Ishikawa (cell line): ENCODE measurements at regions not wholly inside any gene's neighbourhood (a gene's known extent, or its start where the extent isn't known, plus 50 kb on each side); places are given as distances from the start of the nearest gene placed in this dataset.

Experiments
- CEBPB ChIP-seq: IDR thresholded peaks from 2 replicates; pipeline ENCODE4 v1.6.1; 2012
- CREB1 ChIP-seq: IDR thresholded peaks from 2 replicates; pipeline ENCODE4 v1.6.1; 2012; ENCODE audit warnings: low read depth
- EGR1 ChIP-seq: IDR thresholded peaks from 2 replicates; pipeline ENCODE4 v1.6.1; 2012
- EP300 ChIP-seq: IDR thresholded peaks from 2 replicates; pipeline ENCODE4 v1.6.1; 2012; ENCODE audit warnings: borderline replicate concordance
- FOXM1 ChIP-seq: IDR thresholded peaks from 2 replicates; pipeline ENCODE4 v1.6.1; 2012; ENCODE audit warnings: low read depth, borderline replicate concordance
- NFIC ChIP-seq: IDR thresholded peaks from 2 replicates; pipeline ENCODE4 v1.6.1; 2012
- RAD21 ChIP-seq: IDR thresholded peaks from 2 replicates; pipeline ENCODE4 v1.6.1; 2012; ENCODE audit warnings: low read depth
- TAF1 ChIP-seq: IDR thresholded peaks from 2 replicates; pipeline ENCODE4 v1.6.1; 2012; ENCODE audit warnings: low read depth, mild to moderate bottlenecking
- TCF12 ChIP-seq: IDR thresholded peaks from 2 replicates; pipeline ENCODE4 v1.6.1; 2012; ENCODE audit warnings: low read depth
- TEAD4 ChIP-seq: IDR thresholded peaks from 2 replicates; pipeline ENCODE4 v1.6.1; 2012
- YY1 ChIP-seq: IDR thresholded peaks from 2 replicates; pipeline ENCODE4 v1.6.1; 2012; ENCODE audit warnings: low read depth
- ZBTB7A ChIP-seq: IDR thresholded peaks from 2 replicates; pipeline ENCODE4 v1.6.1; 2012; ENCODE audit warnings: low read depth
- TF ChIP-seq, protein P1 (sequence below): IDR thresholded peaks from 2 replicates; pipeline ENCODE4 v1.6.1; 2012; ENCODE audit warnings: low read depth, mild to moderate bottlenecking
- TF ChIP-seq, protein P2 (sequence below): IDR thresholded peaks from 2 replicates; pipeline ENCODE4 v1.6.1; 2012
- TF ChIP-seq, protein P3 (sequence below): IDR thresholded peaks from 2 replicates; pipeline ENCODE4 v1.6.1; 2012

DNA sequence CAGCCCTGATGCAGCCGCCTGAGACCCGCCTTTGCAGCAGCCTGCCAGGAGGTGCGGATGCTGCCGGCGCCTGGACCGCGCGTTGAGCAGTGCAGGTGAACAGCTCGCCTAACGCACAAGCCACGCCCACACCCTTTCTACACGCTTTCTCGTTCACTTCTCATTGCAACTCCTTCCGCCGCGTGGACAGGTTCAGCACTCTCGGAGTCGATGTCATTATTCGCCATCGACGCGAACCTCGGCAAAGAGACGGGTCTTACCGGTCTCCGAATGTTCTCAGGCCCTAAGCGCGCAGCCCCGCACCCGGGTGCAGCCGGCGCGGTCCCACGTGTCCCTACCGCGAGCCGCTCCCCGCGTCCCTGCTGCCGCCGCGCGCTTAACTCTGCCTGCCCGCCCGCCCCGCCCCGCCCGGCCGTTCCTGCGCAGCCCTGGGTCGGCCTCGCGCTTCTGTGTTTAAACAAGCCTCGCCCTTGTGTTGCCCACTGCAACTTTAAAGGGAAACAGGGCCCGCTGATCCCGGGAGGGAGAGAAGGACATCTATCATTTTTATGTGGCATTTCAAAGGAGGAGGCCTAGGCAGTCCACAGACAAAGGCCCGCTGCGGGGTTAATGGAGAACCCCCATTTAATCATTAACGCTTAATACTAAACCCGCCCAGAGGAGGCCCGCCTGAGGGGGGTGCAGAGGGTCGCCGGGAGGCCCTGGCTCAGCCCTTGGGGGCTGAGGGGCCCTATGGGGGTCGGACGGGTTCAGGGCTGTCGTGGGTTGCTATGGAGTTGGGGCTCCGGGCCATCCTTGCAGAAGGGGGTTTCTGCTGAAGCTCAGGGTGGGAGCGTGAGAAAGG is 128.5 kb downstream of the WDR11 start:
- TF ChIP-seq NFIC (0 out of 2 replicates have a peak, but pooled peaks have one; percentile 3), TAF1 (0 out of 2 replicates have a peak, but pooled peaks have one; percentile 19), TCF12 (peak; percentile 44; the same call in 1 of the 2 replicates)
- TF ChIP-seq, protein P1, sequence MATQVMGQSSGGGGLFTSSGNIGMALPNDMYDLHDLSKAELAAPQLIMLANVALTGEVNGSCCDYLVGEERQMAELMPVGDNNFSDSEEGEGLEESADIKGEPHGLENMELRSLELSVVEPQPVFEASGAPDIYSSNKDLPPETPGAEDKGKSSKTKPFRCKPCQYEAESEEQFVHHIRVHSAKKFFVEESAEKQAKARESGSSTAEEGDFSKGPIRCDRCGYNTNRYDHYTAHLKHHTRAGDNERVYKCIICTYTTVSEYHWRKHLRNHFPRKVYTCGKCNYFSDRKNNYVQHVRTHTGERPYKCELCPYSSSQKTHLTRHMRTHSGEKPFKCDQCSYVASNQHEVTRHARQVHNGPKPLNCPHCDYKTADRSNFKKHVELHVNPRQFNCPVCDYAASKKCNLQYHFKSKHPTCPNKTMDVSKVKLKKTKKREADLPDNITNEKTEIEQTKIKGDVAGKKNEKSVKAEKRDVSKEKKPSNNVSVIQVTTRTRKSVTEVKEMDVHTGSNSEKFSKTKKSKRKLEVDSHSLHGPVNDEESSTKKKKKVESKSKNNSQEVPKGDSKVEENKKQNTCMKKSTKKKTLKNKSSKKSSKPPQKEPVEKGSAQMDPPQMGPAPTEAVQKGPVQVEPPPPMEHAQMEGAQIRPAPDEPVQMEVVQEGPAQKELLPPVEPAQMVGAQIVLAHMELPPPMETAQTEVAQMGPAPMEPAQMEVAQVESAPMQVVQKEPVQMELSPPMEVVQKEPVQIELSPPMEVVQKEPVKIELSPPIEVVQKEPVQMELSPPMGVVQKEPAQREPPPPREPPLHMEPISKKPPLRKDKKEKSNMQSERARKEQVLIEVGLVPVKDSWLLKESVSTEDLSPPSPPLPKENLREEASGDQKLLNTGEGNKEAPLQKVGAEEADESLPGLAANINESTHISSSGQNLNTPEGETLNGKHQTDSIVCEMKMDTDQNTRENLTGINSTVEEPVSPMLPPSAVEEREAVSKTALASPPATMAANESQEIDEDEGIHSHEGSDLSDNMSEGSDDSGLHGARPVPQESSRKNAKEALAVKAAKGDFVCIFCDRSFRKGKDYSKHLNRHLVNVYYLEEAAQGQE: no peak
- TF ChIP-seq, protein P2, sequence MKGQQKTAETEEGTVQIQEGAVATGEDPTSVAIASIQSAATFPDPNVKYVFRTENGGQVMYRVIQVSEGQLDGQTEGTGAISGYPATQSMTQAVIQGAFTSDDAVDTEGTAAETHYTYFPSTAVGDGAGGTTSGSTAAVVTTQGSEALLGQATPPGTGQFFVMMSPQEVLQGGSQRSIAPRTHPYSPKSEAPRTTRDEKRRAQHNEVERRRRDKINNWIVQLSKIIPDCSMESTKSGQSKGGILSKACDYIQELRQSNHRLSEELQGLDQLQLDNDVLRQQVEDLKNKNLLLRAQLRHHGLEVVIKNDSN: peak; percentile 72
- TF ChIP-seq, protein P3, sequence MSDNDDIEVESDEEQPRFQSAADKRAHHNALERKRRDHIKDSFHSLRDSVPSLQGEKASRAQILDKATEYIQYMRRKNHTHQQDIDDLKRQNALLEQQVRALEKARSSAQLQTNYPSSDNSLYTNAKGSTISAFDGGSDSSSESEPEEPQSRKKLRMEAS: peak; percentile 98

DNA sequence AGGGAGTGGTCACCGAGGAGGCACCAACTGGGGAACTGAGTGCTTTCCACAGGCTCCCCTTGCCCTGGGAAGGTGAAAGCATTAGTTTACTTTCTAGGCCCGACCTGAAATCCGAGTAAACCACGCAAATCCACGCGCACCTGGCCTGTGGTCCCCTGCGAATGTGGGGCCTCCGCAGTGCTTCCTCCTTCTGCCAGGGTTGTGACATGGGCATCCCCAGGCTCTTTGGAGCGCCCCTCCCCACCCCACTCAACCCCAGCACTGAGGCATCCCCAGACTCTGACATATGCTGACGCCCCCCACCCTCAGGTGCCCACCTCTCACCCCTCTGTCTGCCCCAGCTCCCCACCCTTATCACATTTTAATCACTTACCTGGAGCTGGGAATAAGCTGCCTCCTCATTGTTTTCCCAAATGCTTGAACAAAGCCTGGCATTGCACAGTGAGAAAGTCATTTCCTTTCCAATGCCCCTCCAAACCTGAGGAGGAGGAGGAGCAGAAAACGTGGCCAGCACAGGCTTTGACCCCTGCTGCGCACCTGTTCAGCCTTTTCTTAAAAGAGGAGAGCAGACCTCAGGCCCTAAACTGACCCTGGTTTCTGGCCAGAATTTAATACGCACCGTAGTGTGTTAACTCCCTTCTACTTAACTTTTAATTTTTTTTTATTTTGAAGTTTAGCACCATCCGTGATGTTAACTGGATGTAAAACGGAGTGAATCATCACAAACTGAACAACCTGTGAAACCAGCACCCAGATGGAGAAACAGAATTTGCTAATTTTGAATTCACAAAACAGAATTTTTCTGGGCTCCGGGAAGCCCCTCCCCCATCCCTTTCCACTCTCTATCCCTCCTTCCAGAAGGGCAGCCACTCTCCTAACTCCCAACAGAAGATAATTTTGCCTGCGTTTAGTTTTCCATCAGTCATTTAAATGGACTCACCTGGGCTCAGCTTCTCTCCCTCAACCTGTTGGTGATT is 129.4 kb downstream of the WDR11 start:
- TF ChIP-seq YY1 (no peak), RAD21 (no peak), FOXM1 (no peak), NFIC (no peak), EP300 (no peak), CREB1 (no peak), TCF12 (no peak), CEBPB (no peak), ZBTB7A (no peak)
- TF ChIP-seq, protein P1: no peak

DNA sequence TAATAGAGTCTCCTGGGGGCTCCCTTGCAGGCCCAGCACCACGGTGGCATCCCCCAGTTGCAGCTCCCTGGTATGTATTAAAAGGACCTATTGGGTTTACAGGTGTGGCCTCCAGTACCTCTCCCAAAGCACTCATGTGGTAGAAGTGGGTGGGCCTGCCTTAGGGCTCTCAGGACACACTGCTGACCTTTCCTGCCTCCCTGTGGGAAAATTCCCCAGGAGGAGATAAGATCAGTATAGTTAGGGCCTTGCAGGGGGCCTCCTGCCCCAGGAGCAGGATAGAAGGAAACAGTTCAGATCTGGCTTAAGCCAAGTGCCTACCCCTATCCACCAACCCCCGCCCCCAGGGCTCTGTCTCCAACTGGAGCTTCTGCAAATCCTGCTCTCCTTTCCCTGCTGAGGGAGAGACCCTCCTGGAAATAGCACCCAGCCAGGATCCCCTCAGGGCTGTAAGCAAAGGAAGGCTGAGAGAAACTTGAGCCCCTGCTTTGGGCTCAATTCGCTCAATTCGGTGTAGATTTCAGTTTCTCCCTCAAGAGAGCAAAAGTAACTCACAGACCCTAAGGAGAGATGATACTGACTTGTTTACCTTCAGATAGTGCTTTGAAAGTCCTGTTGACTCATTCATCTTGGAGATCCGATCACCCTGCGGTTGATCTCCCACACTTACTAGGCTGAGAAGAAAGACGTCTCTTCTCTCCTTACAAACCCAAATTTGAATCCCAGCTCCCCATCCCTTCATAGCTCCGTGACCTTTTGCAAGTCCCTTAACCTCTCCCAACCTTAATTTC is 130.6 kb downstream of the WDR11 start:
- TF ChIP-seq TAF1: no peak
- TF ChIP-seq RAD21: no peak
- no peak for TF ChIP-seq CEBPB
- TF ChIP-seq NFIC: no peak
- TF ChIP-seq ZBTB7A: no peak
- TF ChIP-seq, protein P3: no peak
- TF ChIP-seq TCF12: no peak
- TF ChIP-seq, protein P2: no peak
- no peak for TF ChIP-seq CREB1
- TF ChIP-seq EGR1: no peak
- no peak for TF ChIP-seq YY1
- TF ChIP-seq TEAD4: no peak
- no peak for TF ChIP-seq FOXM1
- TF ChIP-seq, protein P1: no peak
- no peak for TF ChIP-seq EP300
